ENCODE measurements at regions not wholly inside any gene's neighbourhood (a gene's known extent, or its start where the extent isn't known, plus 50 kb on each side); places are given as distances from the start of the nearest gene placed in this dataset.

- WGBS (ENCODE audit: insufficient coverage): 86% methylated on average over 5 of the region's 7 CpGs
- peaks cover 0 to 4% (median 0%) of the 10 kb centered on the region in 3 donors for H3K9me3 Mint-ChIP-seq
- Histone ChIP-seq H3K9me3 (no peaks in the 10 kb centered on the region), H3K36me3 (ENCODE audit: control insufficient read depth in 2 of 2, extremely low read depth in 1 of 2, insufficient read depth in 1 of 2, low read length in 1 of 2) (no peaks in the 10 kb centered on the region), H3K27me3 (replicated peaks in 1 of 2; ENCODE audit: control insufficient read depth in 2 of 2, extremely low read depth in 1 of 2, insufficient read depth in 2 of 2, low read length in 1 of 2) (no peaks in the 10 kb centered on the region), H3K4me1 (ENCODE audit: control insufficient read depth in 1 of 2, extremely low read depth in 1 of 2, insufficient read depth in 2 of 2, low read length in 2 of 2) (no peaks in the 10 kb centered on the region), H3K27ac (ENCODE audit: low read length) (no peak overlapping the region), H3K4me3 (ENCODE audit: control insufficient read depth in 1 of 2, extremely low read depth in 1 of 2, low read length in 1 of 2) (no peak overlapping the region)
- no peak overlapping the region for H3K4me3 Mint-ChIP-seq
- no peak for DNase-seq
- no peak overlapping the region for H3K27ac Mint-ChIP-seq
- ATAC-seq (replicated peaks in 1 of 4): no peak
- ChIA-PET CTCF (no interaction called here), POLR2A (no interaction called here)
- no peaks in the 10 kb centered on the region for H3K4me1 Mint-ChIP-seq
- peaks cover 0 to 4% of the 10 kb centered on the region in 2 donors for H3K27me3 Mint-ChIP-seq
- H3K36me3 Mint-ChIP-seq: no peaks in the 10 kb centered on the region
These were observed 416.8 kb downstream of the CMPK2 start for GRCh38 chr2:6448893-6449292.

DNA sequence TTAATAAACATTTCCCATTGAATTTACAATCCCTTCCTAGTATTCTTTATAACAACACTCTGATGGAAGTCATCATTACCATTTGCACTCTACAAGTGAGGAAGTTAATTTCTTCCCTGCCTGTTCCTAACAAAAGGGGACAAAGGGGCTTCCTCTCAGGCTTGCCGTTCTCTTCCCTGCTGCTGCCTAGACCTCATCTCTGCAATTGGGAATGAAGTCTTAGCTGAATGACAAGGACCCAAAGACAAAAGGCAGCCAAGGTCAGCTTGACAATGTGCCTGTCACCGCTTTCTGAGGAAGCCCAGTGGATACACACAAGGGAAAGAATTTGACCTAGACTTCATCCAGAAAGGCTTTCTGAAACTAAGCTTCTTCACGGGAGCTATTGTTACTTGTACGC lies 416.4 kb downstream of the CMPK2 start:
- 88% methylated on average over 2 of the region's 4 CpGs for WGBS (ENCODE audit: insufficient coverage)
- Mint-ChIP-seq H3K4me3 (no peak overlapping the region), H3K27ac (no peak overlapping the region), H3K36me3 (no peaks in the 10 kb centered on the region), H3K27me3 (peaks cover 0 to 4% of the 10 kb centered on the region in 2 donors), H3K9me3 (peaks cover 0 to 4% (median 0%) of the 10 kb centered on the region in 3 donors), H3K4me1 (no peaks in the 10 kb centered on the region)
- ChIA-PET CTCF (no interaction called here), POLR2A (no interaction called here)
- Histone ChIP-seq H3K36me3 (ENCODE audit: control insufficient read depth in 2 of 2, extremely low read depth in 1 of 2, insufficient read depth in 1 of 2, low read length in 1 of 2) (no peaks in the 10 kb centered on the region), H3K27ac (ENCODE audit: low read length) (no peak overlapping the region), H3K27me3 (replicated peaks in 1 of 2; ENCODE audit: control insufficient read depth in 2 of 2, extremely low read depth in 1 of 2, insufficient read depth in 2 of 2, low read length in 1 of 2) (no peaks in the 10 kb centered on the region), H3K9me3 (no peaks in the 10 kb centered on the region), H3K4me3 (ENCODE audit: control insufficient read depth in 1 of 2, extremely low read depth in 1 of 2, low read length in 1 of 2) (no peak overlapping the region), H3K4me1 (ENCODE audit: control insufficient read depth in 1 of 2, extremely low read depth in 1 of 2, insufficient read depth in 2 of 2, low read length in 2 of 2) (no peaks in the 10 kb centered on the region)
- no peak for ATAC-seq (replicated peaks in 1 of 4)
- DNase-seq: no peak

DNA sequence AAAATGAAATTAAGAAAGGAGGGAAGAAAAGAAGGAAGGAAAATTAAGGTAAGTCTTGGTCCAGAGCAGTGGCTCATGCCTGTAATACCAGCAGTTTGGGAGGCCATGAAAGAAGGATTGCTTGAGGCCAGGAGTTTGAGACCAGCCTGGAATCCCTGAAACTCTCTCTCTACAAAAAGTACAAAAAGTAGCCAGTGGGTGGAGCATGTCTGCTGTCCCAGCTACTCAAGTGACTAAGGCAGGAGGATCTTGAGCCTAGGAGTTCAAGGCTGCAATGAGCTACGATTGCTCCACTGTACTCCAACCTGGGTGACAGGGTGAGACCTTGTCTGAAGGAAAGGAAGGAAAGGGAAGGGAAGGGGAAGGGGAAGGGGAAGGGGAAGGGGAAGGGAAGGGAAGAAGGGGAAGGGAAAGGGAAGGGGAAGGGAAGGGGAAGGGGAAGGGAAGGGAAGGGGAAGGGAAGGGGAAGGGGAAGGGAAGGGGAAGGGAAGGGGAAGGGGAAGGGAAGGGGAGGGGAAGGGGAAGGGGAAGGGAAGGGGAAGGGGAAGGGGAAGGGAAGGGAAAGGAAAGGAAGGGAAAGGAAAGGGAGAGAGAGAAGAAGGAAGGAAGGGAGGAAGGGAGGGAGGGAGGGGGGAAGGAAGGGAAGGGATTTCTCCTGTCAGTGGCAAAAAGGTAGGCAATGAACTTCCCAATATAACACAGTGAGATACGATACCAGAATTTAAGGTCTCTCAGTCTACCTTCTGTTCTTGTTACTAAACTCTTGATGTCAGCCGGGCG lies 412.8 kb downstream of the CMPK2 start:
- ATAC-seq (replicated peaks in 1 of 4) (no peak), DNase-seq (no peak)
- ChIA-PET CTCF (no interaction called here), POLR2A (no interaction called here)
- Histone ChIP-seq H3K4me3 (ENCODE audit: control insufficient read depth in 1 of 2, extremely low read depth in 1 of 2, low read length in 1 of 2) (no peak overlapping the region), H3K4me1 (ENCODE audit: control insufficient read depth in 1 of 2, extremely low read depth in 1 of 2, insufficient read depth in 2 of 2, low read length in 2 of 2) (no peaks in the 10 kb centered on the region), H3K27me3 (replicated peaks in 1 of 2; ENCODE audit: control insufficient read depth in 2 of 2, extremely low read depth in 1 of 2, insufficient read depth in 2 of 2, low read length in 1 of 2) (no peaks in the 10 kb centered on the region), H3K27ac (ENCODE audit: low read length) (no peak overlapping the region), H3K9me3 (no peaks in the 10 kb centered on the region), H3K36me3 (ENCODE audit: control insufficient read depth in 2 of 2, extremely low read depth in 1 of 2, insufficient read depth in 1 of 2, low read length in 1 of 2) (no peaks in the 10 kb centered on the region)
- no peak overlapping the region for H3K4me3 Mint-ChIP-seq
- H3K4me1 Mint-ChIP-seq: no peaks in the 10 kb centered on the region
- no peaks in the 10 kb centered on the region for H3K36me3 Mint-ChIP-seq
- no peak overlapping the region for H3K27ac Mint-ChIP-seq
- peaks cover 0 to 18% (median 11%) of the 10 kb centered on the region in 3 donors for H3K9me3 Mint-ChIP-seq
- H3K27me3 Mint-ChIP-seq: peaks cover 4% of the 10 kb centered on the region in 2 donors
- WGBS (ENCODE audit: insufficient coverage): no CpG with 5 or more reads among the region's 4 CpGs

GRCh38 chr2:6454286-6454990 lies 411.3 kb downstream of the CMPK2 start:
- H3K4me3 Mint-ChIP-seq: no peak overlapping the region
- H3K36me3 Mint-ChIP-seq: no peaks in the 10 kb centered on the region
- DNase-seq (no peak), ATAC-seq (replicated peaks in 1 of 4) (no peak)
- POLR2A ChIA-PET: no interaction called here
- Histone ChIP-seq H3K27ac (ENCODE audit: low read length) (no peak overlapping the region), H3K9me3 (no peaks in the 10 kb centered on the region), H3K4me1 (ENCODE audit: control insufficient read depth in 1 of 2, extremely low read depth in 1 of 2, insufficient read depth in 2 of 2, low read length in 2 of 2) (no peaks in the 10 kb centered on the region), H3K36me3 (ENCODE audit: control insufficient read depth in 2 of 2, extremely low read depth in 1 of 2, insufficient read depth in 1 of 2, low read length in 1 of 2) (no peaks in the 10 kb centered on the region), H3K4me3 (ENCODE audit: control insufficient read depth in 1 of 2, extremely low read depth in 1 of 2, low read length in 1 of 2) (no peak overlapping the region), H3K27me3 (replicated peaks in 1 of 2; ENCODE audit: control insufficient read depth in 2 of 2, extremely low read depth in 1 of 2, insufficient read depth in 2 of 2, low read length in 1 of 2) (no peaks in the 10 kb centered on the region)
- H3K4me1 Mint-ChIP-seq: no peaks in the 10 kb centered on the region
- H3K27ac Mint-ChIP-seq: no peak overlapping the region
- peaks cover 0 to 4% of the 10 kb centered on the region in 2 donors for H3K27me3 Mint-ChIP-seq
- CTCF ChIA-PET: no interaction called here
- H3K9me3 Mint-ChIP-seq: peaks cover 0 to 20% (median 12%) of the 10 kb centered on the region in 3 donors
- WGBS (ENCODE audit: insufficient coverage): 67% methylated on average over 1 of the region's 1 CpG

DNA sequence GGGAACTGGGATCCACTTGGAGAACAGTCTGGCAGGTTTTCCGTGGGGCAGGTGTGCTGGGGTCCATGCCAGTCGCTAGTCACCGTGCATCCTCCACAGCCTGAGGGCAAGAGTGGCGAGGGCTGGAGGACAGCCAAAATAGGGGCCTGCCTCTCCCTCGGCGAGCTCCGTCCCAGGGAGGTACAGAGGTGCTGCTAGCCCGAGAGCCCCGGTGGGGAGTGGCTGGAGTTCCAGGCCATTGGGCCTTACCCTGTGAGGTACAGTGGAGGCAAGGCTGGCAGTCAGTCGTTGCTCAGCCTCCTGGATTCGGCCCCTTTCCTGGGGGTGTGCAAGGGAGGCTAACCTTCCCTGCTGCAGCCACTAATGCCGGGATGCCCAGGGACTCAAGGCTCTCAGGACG lies 406.6 kb downstream of the CMPK2 start:
- no peak for ATAC-seq (replicated peaks in 1 of 4)
- WGBS (ENCODE audit: insufficient coverage): 91% methylated on average over 13 of the region's 13 CpGs

GRCh38 chr2:6470518-6470917 lies 395.2 kb downstream of the CMPK2 start:
- no peaks in the 10 kb centered on the region for H3K36me3 ChIP-seq (ENCODE audit: control insufficient read depth in 2 of 2, extremely low read depth in 1 of 2, insufficient read depth in 1 of 2, low read length in 1 of 2)
- ChIA-PET POLR2A (no interaction called here), CTCF (no interaction called here)
- no CpG with 5 or more reads among the region's 1 CpG for WGBS (ENCODE audit: insufficient coverage)
- Mint-ChIP-seq H3K4me1 (no peaks in the 10 kb centered on the region), H3K4me3 (no peak overlapping the region), H3K9me3 (peaks cover 5 to 13% (median 8%) of the 10 kb centered on the region in 3 donors), H3K27ac (no peak overlapping the region), H3K36me3 (no peaks in the 10 kb centered on the region), H3K27me3 (peaks cover 0 to 4% of the 10 kb centered on the region in 2 donors)
- no peak overlapping the region for H3K4me3 ChIP-seq (ENCODE audit: control insufficient read depth in 1 of 2, extremely low read depth in 1 of 2, low read length in 1 of 2)
- no peaks in the 10 kb centered on the region for H3K9me3 ChIP-seq
- H3K4me1 ChIP-seq (ENCODE audit: control insufficient read depth in 1 of 2, extremely low read depth in 1 of 2, insufficient read depth in 2 of 2, low read length in 2 of 2): no peaks in the 10 kb centered on the region
- ATAC-seq (replicated peaks in 1 of 4): no peak
- no peak for DNase-seq
- H3K27me3 ChIP-seq (replicated peaks in 1 of 2; ENCODE audit: control insufficient read depth in 2 of 2, extremely low read depth in 1 of 2, insufficient read depth in 2 of 2, low read length in 1 of 2): no peaks in the 10 kb centered on the region
- H3K27ac ChIP-seq (ENCODE audit: low read length): no peak overlapping the region

More for the DNA sequence above, 406.6 kb downstream of the CMPK2 start:
- H3K27me3 Mint-ChIP-seq: peaks cover 0 to 4% of the 10 kb centered on the region in 2 donors
- no peak for DNase-seq
- Histone ChIP-seq H3K4me1 (ENCODE audit: control insufficient read depth in 1 of 2, extremely low read depth in 1 of 2, insufficient read depth in 2 of 2, low read length in 2 of 2) (no peaks in the 10 kb centered on the region), H3K9me3 (no peaks in the 10 kb centered on the region), H3K4me3 (ENCODE audit: control insufficient read depth in 1 of 2, extremely low read depth in 1 of 2, low read length in 1 of 2) (no peak overlapping the region), H3K27me3 (replicated peaks in 1 of 2; ENCODE audit: control insufficient read depth in 2 of 2, extremely low read depth in 1 of 2, insufficient read depth in 2 of 2, low read length in 1 of 2) (no peaks in the 10 kb centered on the region), H3K36me3 (ENCODE audit: control insufficient read depth in 2 of 2, extremely low read depth in 1 of 2, insufficient read depth in 1 of 2, low read length in 1 of 2) (no peaks in the 10 kb centered on the region), H3K27ac (ENCODE audit: low read length) (no peak overlapping the region)
- H3K4me3 Mint-ChIP-seq: no peak overlapping the region
- CTCF ChIA-PET: no interaction called here
- POLR2A ChIA-PET: no interaction called here
- no peaks in the 10 kb centered on the region for H3K36me3 Mint-ChIP-seq
- H3K9me3 Mint-ChIP-seq: peaks cover 0 to 16% (median 12%) of the 10 kb centered on the region in 3 donors
- no peak overlapping the region for H3K27ac Mint-ChIP-seq
- H3K4me1 Mint-ChIP-seq: no peaks in the 10 kb centered on the region
